ENCODE measurements at regions not wholly inside any gene's neighbourhood (a gene's known extent, or its start where the extent isn't known, plus 50 kb on each side); places are given as distances from the start of the nearest gene placed in this dataset.

- Histone ChIP-seq H4K20me1 (ENCODE audit: control insufficient read depth, insufficient read depth, low read depth, low read length) (no peaks in the 10 kb centered on the region), H3K4me2 (ENCODE audit: low read length) (no peak overlapping the region), H3K79me2 (ENCODE audit: control insufficient read depth, low read length) (no peaks in the 10 kb centered on the region), H3F3A (ENCODE audit: control insufficient read depth, insufficient read depth) (no peaks in the 10 kb centered on the region), H3K27ac (ENCODE audit: low read depth, low read length) (no peak overlapping the region), H3K9me3 (ENCODE audit: control insufficient read depth, insufficient read depth, low read length) (no peaks in the 10 kb centered on the region), H3K4me1 (ENCODE audit: control insufficient read depth, low read length) (no peaks in the 10 kb centered on the region), H3K27me3 (ENCODE audit: control insufficient read depth, low read length) (peaks cover 9% of the 10 kb centered on the region), H3K36me3 (ENCODE audit: control insufficient read depth, low read length) (no peaks in the 10 kb centered on the region), H3K4me3 (ENCODE audit: low read length) (no peak overlapping the region), H3K9me2 (replicated peaks; ENCODE audit: control insufficient read depth, low read length) (no peaks in the 10 kb centered on the region)
- TF ChIP-seq EZH2phosphoT487 (IDR thresholded peaks at IDR 0.05; ENCODE audit: borderline replicate concordance, low read length) = no peak
- TF ChIP-seq, protein P1, sequence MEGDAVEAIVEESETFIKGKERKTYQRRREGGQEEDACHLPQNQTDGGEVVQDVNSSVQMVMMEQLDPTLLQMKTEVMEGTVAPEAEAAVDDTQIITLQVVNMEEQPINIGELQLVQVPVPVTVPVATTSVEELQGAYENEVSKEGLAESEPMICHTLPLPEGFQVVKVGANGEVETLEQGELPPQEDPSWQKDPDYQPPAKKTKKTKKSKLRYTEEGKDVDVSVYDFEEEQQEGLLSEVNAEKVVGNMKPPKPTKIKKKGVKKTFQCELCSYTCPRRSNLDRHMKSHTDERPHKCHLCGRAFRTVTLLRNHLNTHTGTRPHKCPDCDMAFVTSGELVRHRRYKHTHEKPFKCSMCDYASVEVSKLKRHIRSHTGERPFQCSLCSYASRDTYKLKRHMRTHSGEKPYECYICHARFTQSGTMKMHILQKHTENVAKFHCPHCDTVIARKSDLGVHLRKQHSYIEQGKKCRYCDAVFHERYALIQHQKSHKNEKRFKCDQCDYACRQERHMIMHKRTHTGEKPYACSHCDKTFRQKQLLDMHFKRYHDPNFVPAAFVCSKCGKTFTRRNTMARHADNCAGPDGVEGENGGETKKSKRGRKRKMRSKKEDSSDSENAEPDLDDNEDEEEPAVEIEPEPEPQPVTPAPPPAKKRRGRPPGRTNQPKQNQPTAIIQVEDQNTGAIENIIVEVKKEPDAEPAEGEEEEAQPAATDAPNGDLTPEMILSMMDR (IDR thresholded peaks at IDR 0.05; ENCODE audit: low read depth, low read length, poor library complexity, severe bottlenecking) = no peak
Measured at GRCh38 chr13:26949701-26950502, 189.3 kb upstream of the GPR12 start.

- no peaks in the 10 kb centered on the region for H3K9me3 ChIP-seq (ENCODE audit: control insufficient read depth, insufficient read depth, low read length)
- H3K36me3 ChIP-seq (ENCODE audit: control insufficient read depth, low read length) = no peaks in the 10 kb centered on the region
- no peaks in the 10 kb centered on the region for H4K20me1 ChIP-seq (ENCODE audit: control insufficient read depth, insufficient read depth, low read depth, low read length)
- H3K4me1 ChIP-seq (ENCODE audit: control insufficient read depth, low read length) = no peaks in the 10 kb centered on the region
- H3F3A ChIP-seq (ENCODE audit: control insufficient read depth, insufficient read depth) = no peaks in the 10 kb centered on the region
- no peak overlapping the region for H3K4me3 ChIP-seq (ENCODE audit: low read length)
- no peaks in the 10 kb centered on the region for H3K9me2 ChIP-seq (replicated peaks; ENCODE audit: control insufficient read depth, low read length)
- no peak overlapping the region for H3K27ac ChIP-seq (ENCODE audit: low read depth, low read length)
- no peaks in the 10 kb centered on the region for H3K79me2 ChIP-seq (ENCODE audit: control insufficient read depth, low read length)
- H3K4me2 ChIP-seq (ENCODE audit: low read length) = no peak overlapping the region
- no peak for TF ChIP-seq EZH2phosphoT487 (IDR thresholded peaks at IDR 0.05; ENCODE audit: borderline replicate concordance, low read length)
- TF ChIP-seq, protein P1 (IDR thresholded peaks at IDR 0.05; ENCODE audit: low read depth, low read length, poor library complexity, severe bottlenecking) = no peak
- H3K27me3 ChIP-seq (ENCODE audit: control insufficient read depth, low read length) = peaks cover 9% of the 10 kb centered on the region
Measured at GRCh38 chr13:26948353-26948752, 187.8 kb upstream of the GPR12 start.

DNA sequence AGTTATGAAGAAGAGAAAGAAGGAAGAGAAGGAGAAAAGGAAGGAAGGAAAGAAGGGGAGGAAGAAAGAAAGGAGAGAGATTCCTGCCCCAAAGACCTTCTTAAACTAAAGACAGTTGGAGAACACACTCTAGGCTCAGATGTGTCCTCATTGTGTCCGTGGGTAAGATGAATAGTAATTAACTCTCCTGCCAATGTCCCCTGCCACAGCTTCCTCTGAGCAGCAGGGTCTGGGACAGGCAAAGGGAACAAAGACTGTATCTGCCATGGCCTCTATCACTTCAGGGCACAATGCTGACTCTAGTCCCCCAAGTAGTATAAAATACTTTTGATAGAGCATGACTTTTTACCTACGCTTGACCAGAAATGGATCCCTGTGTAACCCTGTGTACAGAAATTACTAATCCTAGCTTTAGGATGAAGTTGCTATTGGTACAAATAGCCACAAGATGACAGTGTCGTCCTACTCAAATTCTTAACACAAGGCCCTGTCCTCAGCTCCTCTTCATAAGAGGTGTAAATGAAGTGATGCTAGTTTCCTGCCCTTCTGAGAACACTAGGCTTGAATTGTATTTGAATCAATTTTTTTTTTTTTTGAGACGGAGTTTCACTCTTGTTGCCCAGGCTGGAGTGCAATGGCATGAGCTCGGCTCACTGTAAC, 186.2 kb upstream of the GPR12 start:
- Histone ChIP-seq H3F3A (ENCODE audit: control insufficient read depth, insufficient read depth) (no peaks in the 10 kb centered on the region), H4K20me1 (ENCODE audit: control insufficient read depth, insufficient read depth, low read depth, low read length) (no peaks in the 10 kb centered on the region), H3K4me2 (ENCODE audit: low read length) (no peak overlapping the region), H3K4me3 (ENCODE audit: low read length) (no peak overlapping the region), H3K27ac (ENCODE audit: low read depth, low read length) (no peak overlapping the region), H3K9me2 (replicated peaks; ENCODE audit: control insufficient read depth, low read length) (no peaks in the 10 kb centered on the region), H3K27me3 (ENCODE audit: control insufficient read depth, low read length) (peaks cover 10% of the 10 kb centered on the region), H3K9me3 (ENCODE audit: control insufficient read depth, insufficient read depth, low read length) (no peaks in the 10 kb centered on the region), H3K36me3 (ENCODE audit: control insufficient read depth, low read length) (no peaks in the 10 kb centered on the region), H3K4me1 (ENCODE audit: control insufficient read depth, low read length) (no peaks in the 10 kb centered on the region), H3K79me2 (ENCODE audit: control insufficient read depth, low read length) (no peaks in the 10 kb centered on the region)
- TF ChIP-seq, protein P1 (IDR thresholded peaks at IDR 0.05; ENCODE audit: low read depth, low read length, poor library complexity, severe bottlenecking) = peak; percentile 65
- TF ChIP-seq EZH2phosphoT487 (IDR thresholded peaks at IDR 0.05; ENCODE audit: borderline replicate concordance, low read length) = no peak

Data from DOHH2 (cell line).